Ovary (tissue), 3 donors: ENCODE measurements at regions not wholly inside any gene's neighbourhood (a gene's known extent, or its start where the extent isn't known, plus 50 kb on each side); places are given as distances from the start of the nearest gene placed in this dataset.

Experiments
- EP300 ChIP-seq: sonication (generic); formaldehyde crosslinking; IDR thresholded peaks from one replicate; pipeline ENCODE4 v1.6.1; 2017; ENCODE audit warnings: antibody characterized with exemption
- POLR2A ChIP-seq: fragments of 450-650 bp; IDR thresholded peaks from one replicate; pipeline ENCODE4 v1.6.1; 2017; ENCODE audit warnings: antibody characterized with exemption, mild to moderate bottlenecking, moderate library complexity
- TF ChIP-seq, protein P1 (sequence below), 3 donors: fragments of 450-650 bp in 2 of 3; fragments of 200-600 bp in 1 of 3; IDR thresholded peaks; one replicate each; pipeline versions ENCODE4 v1.5.1 to v1.8.0; 2016 to 2022; ENCODE audit warnings: antibody characterized with exemption in 3 of 3, mild to moderate bottlenecking in 1 of 3
- donor health status: DM: no; HTN: no; CAD: no.

DNA sequence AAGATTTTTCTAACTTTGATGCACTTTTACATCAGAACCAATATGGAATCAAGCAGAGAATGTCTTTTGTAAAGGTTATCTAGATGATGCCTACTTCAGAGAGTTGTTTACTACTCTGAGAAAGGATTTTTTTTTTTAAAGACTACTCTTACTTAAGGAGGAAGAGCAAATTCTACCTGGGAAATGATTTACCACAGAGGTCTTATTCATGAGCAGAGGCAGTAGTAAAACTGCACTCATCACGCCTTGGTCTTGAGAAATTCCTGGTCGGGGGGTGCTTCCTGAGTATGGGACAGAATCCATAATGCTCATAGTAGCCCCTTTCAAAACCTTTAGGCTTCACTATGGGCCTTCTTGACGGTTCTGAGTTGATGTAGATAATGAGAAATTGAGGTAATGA, 241.8 kb upstream of the PREP start:
- TF ChIP-seq, protein P1, sequence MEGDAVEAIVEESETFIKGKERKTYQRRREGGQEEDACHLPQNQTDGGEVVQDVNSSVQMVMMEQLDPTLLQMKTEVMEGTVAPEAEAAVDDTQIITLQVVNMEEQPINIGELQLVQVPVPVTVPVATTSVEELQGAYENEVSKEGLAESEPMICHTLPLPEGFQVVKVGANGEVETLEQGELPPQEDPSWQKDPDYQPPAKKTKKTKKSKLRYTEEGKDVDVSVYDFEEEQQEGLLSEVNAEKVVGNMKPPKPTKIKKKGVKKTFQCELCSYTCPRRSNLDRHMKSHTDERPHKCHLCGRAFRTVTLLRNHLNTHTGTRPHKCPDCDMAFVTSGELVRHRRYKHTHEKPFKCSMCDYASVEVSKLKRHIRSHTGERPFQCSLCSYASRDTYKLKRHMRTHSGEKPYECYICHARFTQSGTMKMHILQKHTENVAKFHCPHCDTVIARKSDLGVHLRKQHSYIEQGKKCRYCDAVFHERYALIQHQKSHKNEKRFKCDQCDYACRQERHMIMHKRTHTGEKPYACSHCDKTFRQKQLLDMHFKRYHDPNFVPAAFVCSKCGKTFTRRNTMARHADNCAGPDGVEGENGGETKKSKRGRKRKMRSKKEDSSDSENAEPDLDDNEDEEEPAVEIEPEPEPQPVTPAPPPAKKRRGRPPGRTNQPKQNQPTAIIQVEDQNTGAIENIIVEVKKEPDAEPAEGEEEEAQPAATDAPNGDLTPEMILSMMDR (IDR thresholded peaks at IDR 0.05): no peak
- TF ChIP-seq EP300: no peak
- TF ChIP-seq POLR2A: no peak
